HG02588 (cell line): ENCODE measurements at regions not wholly inside any gene's neighbourhood (a gene's known extent, or its start where the extent isn't known, plus 50 kb on each side); places are given as distances from the start of the nearest gene placed in this dataset.

Experiments used
- ATAC-seq: cut with Tn5 transposase; IDR thresholded peaks from one replicate; pipeline ENCODE4 v1.9.1; 2021; ENCODE audit warnings: mild to moderate bottlenecking, moderate library complexity; ENCODE audit not compliant: unreplicated experiment

DNA sequence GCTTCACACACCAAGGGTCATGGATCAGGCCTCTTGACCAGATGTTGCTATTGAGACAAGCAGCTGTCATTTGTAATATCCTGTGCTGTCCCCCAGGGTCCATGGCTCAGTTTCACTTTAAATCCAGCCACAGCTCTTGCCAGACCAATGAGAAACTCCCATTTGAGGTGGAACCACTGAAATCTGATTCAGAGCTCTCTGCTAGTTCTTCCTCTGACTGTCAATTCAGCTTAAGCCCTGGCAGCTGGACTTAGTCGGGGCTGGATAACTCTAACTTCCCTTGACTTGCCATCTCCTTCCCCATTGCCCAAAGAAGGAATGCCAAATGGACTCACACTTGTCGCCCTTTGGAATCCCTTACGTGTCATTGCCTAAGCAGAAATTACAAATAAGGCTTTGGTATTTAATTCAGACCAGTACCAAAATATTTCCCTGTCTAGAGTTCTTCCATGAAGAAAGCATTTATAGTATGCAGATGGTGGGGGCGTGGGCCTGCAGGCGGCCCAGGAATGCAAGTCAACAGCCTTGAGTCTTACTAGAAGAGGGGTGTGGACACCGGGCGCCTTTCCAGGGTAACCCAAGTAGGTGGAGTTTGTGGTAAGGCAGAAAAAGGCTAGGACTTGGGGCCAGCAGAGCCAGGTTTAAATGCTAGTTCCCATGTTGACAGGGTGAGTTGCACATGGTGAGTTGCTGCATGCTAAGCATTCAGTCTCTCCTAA is 96.9 kb upstream of the TMPO start:
- peak; percentile 60 for ATAC-seq

DNA sequence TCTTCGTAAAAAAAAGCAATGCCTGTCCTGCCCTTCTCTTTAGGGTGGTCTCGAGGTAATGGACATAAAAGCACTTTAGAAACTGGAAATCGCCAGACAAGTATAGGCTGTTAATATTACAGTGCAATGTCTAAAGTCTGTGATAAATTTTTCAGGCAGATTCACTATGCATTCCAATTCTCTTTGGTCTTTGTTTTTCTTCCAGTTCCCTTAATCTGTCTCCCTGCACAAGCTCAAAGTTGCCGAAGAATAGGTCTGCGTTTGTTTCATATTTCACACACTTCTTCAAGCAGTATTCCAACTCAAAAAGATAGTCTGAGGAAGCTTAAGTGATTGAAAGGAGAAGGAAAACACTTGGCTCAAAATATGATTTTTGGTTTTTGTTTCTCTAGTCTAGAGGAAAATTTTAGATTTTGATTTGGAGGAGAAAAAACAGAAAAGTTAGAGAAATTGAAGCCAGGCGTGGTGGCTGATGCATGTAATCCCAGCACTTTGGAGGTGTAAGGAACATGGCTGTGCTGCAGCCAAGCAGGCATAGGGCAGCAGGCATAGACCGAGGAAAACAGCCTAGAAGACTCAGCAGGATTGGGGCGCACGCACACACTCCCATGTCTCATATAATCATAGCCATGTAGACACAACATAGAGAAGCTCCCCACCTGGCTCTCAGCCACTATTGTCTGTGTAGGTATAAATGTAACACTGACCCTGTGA is 96.2 kb upstream of the TMPO start:
- no peak for ATAC-seq

DNA sequence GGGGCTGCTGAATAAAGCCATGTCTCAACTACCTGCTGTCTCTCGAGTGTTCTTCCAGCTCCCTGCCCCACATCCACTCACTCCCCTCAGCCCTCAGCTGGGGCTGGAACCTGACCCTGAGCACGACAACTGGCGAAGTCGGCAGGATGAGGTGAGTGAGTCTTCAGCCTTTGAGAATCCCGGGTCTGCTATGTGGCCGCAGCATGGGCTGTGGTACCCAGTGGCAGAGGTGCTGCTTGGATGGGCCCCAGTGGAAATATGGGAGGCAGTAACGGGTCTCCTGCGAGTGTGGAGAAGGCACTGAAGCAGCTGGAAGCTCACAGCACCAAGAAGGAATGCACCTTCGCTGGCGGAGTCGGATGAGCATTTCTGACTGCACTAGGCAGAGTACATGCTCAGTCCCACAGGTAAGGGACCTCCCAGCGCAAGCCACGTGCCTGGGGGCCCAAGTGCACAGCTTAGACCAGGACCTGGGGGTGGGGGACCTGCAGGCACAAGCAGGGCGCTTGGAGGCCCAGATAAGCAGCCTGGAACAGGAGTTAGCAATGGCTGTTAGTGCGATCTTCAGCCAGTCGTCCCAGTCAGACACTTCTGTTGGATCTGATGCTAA is 95.5 kb upstream of the TMPO start:
- no peak for ATAC-seq

DNA sequence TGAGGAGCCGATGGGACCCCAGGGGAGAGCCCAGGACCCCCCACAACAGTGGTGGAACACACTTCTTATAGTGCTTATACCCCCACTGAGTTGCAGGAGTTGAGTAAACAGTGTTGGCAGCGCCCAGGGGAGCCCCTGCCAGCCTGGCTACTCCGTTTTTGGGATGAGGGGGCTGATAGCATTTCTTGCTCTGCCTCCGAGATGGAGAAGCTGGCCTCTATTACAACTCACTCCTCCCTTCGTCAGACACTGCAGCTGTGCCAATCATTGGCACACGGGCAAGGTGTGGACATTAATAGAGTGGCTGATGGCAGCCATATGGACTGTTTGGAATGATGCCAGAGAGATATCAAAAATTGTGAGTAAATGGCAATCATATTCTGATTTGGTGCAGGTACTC is 94.9 kb upstream of the TMPO start:
- no peak for ATAC-seq

DNA sequence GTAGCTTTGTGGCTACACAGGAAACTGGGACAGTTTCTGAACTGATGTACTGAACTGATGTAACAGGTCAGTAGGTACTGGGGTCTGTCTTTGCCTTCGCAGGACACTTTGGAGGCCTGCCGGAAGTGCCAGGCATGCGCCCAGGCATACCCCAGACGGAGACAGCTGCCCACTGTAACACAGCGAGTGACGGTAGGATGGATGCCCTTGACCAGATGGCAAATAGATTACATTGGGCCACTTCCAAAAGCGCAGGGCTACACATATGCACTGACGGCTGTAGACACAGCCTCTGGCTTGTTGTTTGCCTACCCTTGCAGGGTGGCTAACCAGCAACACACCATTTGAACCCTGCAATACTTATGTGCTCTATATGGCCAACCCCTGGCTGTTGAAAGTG is 94.1 kb upstream of the TMPO start:
- no peak for ATAC-seq

DNA sequence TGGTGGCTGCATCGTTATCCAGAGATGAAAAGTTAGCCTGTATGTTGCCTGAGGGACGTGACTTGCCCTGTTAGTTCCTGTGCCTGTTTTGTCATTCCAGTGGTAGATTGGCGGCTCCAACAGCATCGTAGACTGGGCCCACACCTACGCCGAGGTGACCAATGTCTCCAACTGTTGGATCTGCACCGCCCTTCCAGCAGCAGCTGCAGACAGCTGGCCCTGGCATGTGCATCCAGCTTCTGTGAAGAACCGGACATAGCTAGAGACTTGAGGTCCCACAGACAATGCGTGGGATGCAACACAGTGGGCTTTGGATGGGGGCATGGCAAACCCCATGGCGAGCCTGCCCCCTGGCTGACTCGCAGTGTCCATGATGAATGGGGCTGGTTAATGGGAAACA is 93.0 kb upstream of the TMPO start:
- no peak for ATAC-seq

DNA sequence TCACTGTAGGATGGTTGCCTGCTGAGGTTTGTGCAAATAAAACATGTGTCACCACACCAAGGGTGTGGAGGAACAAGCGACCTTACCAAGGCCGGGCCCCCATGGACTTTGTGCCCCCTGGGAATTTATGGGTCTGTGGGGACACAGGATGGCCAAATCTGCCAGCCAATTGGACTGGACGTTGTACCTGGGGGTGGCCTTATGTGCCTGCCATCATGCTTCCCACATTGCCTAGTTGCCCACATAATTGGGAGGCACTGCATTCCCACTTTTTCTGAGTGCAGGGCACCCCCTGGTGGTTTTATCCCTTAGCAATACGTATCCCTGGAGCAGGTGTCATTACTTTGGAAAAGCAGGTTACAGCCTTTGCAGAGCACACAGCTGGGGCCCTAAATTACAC is 92.6 kb upstream of the TMPO start:
- ATAC-seq: no peak

DNA sequence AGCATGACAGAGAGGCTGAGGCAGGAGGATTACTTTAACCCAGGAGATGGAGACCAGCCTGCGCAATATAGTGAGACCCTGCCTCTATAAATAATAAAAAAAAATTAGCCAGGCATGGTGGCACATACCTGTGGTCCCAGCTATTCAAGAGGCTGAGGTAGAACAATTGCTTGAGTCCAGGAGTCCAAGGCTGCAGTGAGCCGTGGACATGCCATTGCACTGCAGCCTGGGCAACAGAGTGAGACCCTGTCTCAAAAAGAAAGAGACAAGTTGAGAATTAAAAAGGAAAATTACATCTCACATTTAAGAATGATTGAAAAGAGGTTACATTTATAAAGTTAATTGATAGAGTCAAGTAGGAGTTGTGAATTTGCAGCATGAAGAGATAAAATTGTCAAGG is 91.4 kb upstream of the TMPO start:
- ATAC-seq: no peak

DNA sequence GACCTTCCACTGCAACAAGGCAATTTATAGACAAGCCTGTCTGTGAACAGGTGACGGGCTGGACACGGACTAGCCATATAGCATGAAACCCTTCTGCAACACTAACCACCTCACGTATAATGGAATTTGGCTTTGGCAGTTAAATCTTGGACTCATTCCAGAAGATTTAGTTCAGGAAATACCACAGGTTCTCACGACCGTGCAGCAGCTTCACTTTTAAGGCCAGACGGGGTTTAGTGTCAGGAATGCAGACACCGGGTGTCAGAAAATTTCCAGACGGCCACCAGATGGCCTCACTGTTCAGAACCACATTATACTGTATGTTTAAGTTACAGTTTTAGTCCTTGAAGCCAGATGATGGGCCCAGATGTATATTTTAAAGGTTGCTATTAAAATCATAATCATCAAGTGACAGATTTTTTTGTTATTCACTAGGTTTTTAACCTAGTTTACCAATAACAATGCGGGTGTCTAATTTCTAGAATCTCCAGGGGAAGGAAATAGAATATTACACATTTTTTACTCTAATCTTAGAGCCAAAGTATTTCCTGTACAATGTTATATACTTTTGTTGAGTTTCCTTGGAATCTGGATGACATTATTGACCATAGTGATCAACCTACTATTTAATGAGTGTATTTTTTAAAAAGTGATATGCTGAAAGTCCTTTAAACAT is 90.5 kb upstream of the TMPO start:
- ATAC-seq: peak; percentile 73

DNA sequence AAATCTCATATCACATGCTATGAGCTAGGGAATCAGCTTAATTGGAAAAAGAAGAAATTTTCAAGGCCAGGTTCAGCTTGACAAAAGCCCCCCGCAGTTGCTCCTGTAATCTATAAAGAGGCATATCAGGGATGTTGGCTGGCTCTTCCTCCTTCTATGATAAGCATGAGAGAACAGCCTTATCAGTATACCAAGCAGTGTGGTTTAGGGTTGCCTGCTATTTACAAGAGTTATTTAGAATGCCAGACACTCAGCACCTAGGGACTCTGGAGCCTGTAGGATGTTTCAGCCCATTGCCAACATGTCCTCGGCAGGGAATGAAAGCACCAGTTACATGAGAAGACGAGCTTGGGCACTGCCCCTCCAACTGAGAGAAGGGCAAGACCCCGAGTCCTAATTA is 89.5 kb upstream of the TMPO start:
- no peak for ATAC-seq

DNA sequence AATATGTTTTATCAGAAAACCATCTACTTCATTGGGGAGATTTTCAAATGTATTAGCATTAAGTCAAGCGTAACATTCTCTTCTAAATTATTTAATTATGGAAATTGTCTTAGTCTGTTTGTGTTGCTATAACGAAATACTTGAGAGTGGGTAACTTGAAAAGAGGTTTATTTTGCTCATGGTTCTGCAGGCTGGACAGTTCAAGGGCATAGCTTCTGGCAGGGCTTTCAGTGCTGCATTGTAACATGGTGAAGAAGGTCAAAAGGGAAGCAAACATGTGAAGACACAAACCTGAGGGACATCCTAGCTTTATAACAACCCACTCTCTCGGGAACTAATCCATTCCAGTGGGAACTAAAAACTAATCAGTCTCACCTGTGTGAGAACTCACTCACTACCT is 84.3 kb upstream of the TMPO start:
- no peak for ATAC-seq

DNA sequence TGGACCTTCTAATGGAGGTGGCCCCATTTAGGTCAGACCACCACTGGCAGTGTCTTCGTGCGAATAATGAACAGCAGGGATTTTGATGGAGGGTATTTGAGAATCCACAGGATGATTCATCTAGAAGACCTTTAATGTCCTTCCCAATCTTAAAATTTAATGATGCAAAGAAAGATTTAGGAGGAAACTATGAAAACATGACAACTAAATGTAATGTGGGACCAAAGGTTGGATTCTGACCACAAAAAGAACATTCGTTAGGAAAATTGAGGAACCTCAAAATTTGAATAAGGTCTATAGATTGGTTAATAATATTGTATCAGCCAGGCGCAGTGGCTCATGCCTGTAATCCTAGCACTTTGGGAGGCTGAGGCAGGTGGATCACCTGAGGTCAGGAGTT is 78.2 kb upstream of the TMPO start:
- no peak for ATAC-seq

DNA sequence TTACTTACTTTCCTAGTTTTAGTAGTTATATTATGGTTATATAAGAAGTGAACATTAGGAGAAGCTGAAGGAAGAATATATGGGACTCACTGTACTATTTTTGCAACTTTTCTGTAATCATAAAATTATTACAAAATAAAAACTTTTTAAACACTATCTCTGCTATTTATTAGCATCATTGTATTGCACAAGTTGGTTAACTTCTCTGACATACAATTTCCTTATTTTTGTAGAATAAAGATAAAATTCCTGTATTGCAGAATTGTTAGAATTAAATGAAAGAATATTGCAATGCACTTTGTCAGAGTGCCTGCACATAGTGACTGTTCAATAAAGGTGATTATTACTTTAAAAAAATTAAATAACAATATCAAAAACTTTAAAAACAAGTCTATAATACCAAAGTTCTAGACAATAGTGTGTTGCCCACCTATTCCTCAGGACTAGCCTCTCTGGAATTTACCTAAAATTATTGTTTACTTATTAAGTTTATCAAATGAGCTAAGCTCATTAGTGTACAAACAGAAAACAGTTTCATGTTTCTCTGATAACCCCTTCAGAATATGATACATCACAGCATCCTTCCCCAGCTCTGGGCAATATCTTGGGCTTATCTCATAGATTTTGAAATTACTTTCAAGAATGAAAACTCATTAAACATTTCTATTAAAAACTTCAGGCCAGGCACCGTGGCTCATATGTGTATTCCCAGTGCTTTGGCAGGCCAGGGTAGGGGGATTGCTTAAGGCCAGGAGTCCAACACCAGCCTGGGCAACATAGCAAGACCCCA is 77.4 kb upstream of the TMPO start:
- no peak for ATAC-seq

DNA sequence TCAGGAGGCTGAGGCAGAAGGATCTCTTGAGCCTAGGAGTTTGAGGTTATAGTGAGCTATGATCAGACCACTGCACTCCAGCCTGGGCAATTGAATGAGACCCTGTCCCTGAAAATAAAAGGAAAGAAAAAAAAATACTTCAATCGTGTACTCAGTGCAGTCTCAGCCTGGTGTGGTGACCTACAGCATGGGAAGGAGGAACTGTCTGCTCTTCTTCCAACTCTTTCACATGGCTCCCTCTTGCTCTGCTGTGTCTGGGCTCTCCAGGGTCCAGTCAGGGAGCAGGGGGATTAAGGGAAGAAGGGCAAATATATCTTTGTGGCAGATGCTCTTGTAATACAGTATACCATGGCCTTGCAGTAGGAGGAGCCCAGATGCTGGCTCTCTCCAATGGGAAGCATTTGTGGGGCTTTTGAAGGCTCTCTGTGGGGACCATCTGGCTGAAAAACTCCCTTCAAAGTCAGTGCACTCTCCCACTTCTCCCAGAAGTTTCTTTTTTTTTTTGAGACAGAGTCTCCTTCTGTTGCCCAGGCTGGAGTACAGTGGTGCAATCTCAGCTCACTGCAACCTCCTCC is 76.6 kb upstream of the TMPO start:
- no peak for ATAC-seq

DNA sequence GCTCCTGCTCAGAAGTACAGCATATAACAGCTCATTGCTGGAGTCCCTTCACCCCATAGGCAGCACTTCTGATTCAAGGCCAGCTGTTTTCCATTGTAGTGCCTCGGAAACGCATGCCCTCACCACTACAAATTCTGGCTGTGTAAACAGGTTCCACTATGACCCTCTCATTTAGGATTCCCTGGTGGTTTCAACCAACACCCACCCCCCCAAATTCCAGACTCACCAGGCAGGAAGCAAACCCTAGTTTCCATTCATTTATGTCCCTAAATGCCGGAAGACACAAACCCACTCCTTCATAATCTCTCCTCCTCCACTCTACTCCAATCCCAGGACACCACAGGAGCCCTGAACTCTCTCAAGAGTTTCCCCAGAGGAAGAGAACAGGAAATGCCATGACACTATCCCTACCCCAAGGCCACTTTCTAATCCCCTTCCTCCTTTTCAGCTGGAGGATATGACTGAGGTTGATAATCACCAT is 75.9 kb upstream of the TMPO start:
- no peak for ATAC-seq

DNA sequence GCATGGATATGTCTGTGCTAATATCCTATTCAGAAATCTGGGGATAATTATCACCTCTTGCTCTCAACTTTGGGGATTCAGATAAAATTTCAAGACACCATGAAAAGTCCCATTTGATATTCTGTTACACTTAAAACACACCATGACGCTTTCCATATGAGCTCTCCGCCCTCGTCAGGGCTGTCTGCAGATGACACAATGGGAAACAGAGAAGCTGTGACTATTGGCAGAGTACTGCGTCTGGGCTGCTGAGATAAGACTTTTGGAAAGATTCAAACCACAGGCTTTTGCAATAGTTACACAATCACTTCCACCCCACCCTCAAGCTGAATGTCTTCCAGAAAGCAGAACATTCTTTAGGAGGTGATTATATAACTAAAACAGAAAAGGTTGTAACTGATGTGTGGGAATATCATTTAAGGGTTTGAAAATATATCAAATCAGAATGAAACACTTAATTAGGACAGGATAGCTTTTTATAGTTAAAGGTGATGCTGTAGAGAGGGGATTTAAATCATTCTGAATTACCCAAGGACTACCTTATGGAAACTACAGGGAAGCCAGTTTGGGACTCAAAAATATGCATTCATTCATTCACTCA is 75.3 kb upstream of the TMPO start:
- no peak for ATAC-seq

DNA sequence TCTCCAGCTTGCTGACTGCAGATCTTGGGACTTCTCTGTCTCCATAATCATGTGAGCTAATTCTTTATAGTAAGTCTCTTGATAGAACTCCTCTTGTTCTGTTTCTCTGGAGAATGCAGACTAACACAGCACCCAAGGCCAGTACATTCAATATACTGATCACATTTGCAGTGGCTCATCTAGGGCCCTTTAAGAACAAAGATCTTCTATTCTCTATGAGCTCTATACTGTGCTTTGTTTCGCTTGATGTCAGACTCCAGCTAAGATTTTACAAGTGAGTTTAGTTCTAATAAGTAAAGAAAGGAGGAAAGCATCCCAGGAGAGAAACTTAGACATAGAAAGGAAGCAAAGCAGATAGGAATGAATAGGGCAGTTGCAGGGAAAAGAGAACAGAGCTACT is 69.3 kb upstream of the TMPO start:
- no peak for ATAC-seq

DNA sequence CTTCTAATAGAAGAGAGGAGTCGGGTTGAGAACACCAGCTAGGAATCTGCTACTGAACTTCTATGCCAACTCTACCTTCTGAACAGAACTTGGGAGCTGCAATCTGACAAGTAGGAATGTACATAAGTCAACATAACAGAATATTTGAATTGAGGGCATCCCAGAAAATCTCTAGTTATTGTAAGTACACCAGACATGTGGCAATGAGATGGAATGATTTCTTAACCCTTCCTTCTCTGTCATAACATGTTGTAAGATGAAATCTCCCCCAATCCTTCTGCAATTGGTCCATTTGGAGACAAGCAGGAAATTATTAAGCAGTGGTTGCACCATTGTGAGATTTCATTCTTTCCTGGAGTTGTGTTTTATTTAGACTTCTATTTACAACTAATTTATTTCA is 68.7 kb upstream of the TMPO start:
- no peak for ATAC-seq

DNA sequence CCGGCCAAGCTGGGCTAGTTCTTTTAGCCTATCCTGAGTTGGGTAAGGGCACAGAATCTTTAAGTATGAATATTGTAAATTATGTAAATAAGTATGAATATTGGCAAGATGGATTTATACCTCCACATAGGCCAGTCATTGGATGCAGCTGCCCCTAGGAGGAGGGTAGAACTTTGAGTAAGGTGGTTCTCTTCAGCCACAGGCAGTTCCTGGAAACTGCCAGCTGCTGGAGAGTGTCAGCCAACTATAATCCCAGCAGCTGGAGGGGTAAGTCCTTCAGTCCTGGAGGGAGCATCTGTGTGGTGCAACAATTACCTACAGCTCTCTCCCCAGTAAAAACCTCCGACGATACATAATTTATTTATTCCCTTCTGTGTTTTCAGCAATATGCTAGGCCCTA is 65.8 kb upstream of the TMPO start:
- ATAC-seq: no peak

DNA sequence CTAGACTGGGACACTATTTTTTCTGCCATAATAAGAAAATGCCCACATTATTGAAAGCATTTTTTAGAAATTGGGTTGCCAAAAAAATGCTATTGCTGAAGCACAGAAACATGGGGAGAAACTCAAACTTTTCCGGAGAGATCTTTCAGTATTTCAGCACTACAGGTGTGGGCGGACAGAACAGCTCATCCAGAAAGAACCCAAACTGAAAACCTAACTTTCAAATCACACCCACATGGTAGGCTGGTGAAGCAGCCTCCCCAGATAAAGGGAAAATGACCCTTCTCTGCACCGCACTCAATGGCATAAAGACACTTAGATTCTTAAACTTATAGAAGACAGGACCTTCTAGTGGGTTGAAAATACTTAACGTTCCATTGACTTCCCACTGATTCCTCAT is 62.3 kb upstream of the TMPO start:
- no peak for ATAC-seq
